Ramos (cell line): ENCODE measurements at regions not wholly inside any gene's neighbourhood (a gene's known extent, or its start where the extent isn't known, plus 50 kb on each side); places are given as distances from the start of the nearest gene placed in this dataset.
"Not testable (repeated sequence)": the region's sequence is repeated elsewhere in the genome, so short reads cannot be mapped to it uniquely, and the experiment has no call there.

ENCODE experiments used
- in situ Hi-C: fragments of 300-500 bp; cut with MboI; formaldehyde crosslinking; loops from one replicate; pipeline ENCODE4 v1.14.3; 2022; ENCODE audit warnings: low sequenced_read_pairs; ENCODE audit not compliant: unreplicated experiment

- in situ Hi-C loops = no loop called here
These were observed 213.0 kb downstream of the BAMBI start for GRCh38 chr10:28890121-28890950.

- in situ Hi-C loops = no loop called here
These were observed 213.9 kb downstream of the BAMBI start for GRCh38 chr10:28891058-28891713.

- in situ Hi-C loops = no loop called here
These were observed 215.7 kb downstream of the BAMBI start for GRCh38 chr10:28892818-28893547.

- in situ Hi-C loops = no loop called here
These were observed 216.8 kb downstream of the BAMBI start for GRCh38 chr10:28894146-28894545.

- in situ Hi-C loops = not testable (repeated sequence)
These were observed 218.3 kb downstream of the BAMBI start for GRCh38 chr10:28895671-28896070.

- in situ Hi-C loops = not testable (repeated sequence)
These were observed 219.6 kb downstream of the BAMBI start for GRCh38 chr10:28896791-28897409.

- in situ Hi-C loops = no loop called here
These were observed 220.5 kb downstream of the BAMBI start for GRCh38 chr10:28897617-28898464.

- in situ Hi-C loops = no loop called here
These were observed 224.9 kb downstream of the BAMBI start for GRCh38 chr10:28902215-28902614.

- in situ Hi-C loops = no loop called here
These were observed 225.7 kb downstream of the BAMBI start for GRCh38 chr10:28903063-28903462.

GRCh38 chr10:28903736-28904135, 226.4 kb downstream of the BAMBI start:
- in situ Hi-C loops = no loop called here

GRCh38 chr10:28905371-28905770, 228.1 kb downstream of the BAMBI start:
- in situ Hi-C loops = no loop called here

GRCh38 chr10:28906011-28906411, 228.7 kb downstream of the BAMBI start:
- in situ Hi-C loops = no loop called here

GRCh38 chr10:28906415-28906814, 229.1 kb downstream of the BAMBI start:
- in situ Hi-C loops = no loop called here

GRCh38 chr10:28906934-28907333, 229.6 kb downstream of the BAMBI start:
- in situ Hi-C loops = no loop called here

GRCh38 chr10:28909875-28910274, 232.6 kb downstream of the BAMBI start:
- in situ Hi-C loops = no loop called here

- in situ Hi-C loops = no loop called here
These were observed 233.6 kb downstream of the BAMBI start for GRCh38 chr10:28910956-28911355.

GRCh38 chr10:28911511-28911910, 234.2 kb downstream of the BAMBI start:
- in situ Hi-C loops = not testable (repeated sequence)

GRCh38 chr10:28912017-28912783, 234.9 kb downstream of the BAMBI start:
- in situ Hi-C loops = no loop called here
